A549 (cell line): ENCODE measurements at regions not wholly inside any gene's neighbourhood (a gene's known extent, or its start where the extent isn't known, plus 50 kb on each side); places are given as distances from the start of the nearest gene placed in this dataset.

Experiments used
- ATAC-seq, 2 experiments: fragments of 200-7000 bp in 1 of 2; fragments of >200 bp in 1 of 2; cut with Nextera tagmentation in 1 of 2; cut with Tn5 transposase in 1 of 2; 3 replicates each; pipeline versions ENCODE4 v1.8.0 to v1.9.1; 2018 to 2020; ENCODE audit warnings: mild to moderate bottlenecking in 1 of 2, moderate library complexity in 1 of 2
- CTCF ChIA-PET: fragments of 300-600 bp; sonication (Branson Sonifier 250); formaldehyde crosslinking; extraction: SDS; loops from one replicate; lab custom pipeline; 2021; ENCODE audit warnings: antibody characterized with exemption, inconsistent platforms; lab: Yijun Ruan, JAX
- POLR2A ChIA-PET: fragments of 350-600 bp; formaldehyde crosslinking; extraction: SDS; loops from one replicate; lab custom pipeline; 2021; ENCODE audit warnings: antibody characterized with exemption, inconsistent platforms; lab: Yijun Ruan, JAX
- DNase-seq, 2 experiments: peaks; one replicate each; pipeline versions ENCODE4 v3.0.0 to v3.0.0-alpha.2; 2011 to 2016; ENCODE audit warnings: low read depth in 1 of 2, low spot score in 1 of 2
- FAIRE-seq: peaks from 2 replicates; lab custom pipeline; 2011; peaks lifted over from hg19 to GRCh38; lab: Jason Lieb, UNC
- H3K27ac ChIP-seq, 2 experiments: fragments of >200 bp; sonication (Bioruptor Twin); formaldehyde crosslinking; 3 replicates each; pipeline ENCODE4 v1.5.1; 2016 to 2017
- H3K4me1 ChIP-seq: fragments of >200 bp; sonication (Bioruptor Twin); formaldehyde crosslinking; 3 replicates; pipeline ENCODE4 v1.6.1; 2016
- H3K4me2 ChIP-seq: fragments of >200 bp; sonication (Bioruptor Twin); formaldehyde crosslinking; 3 replicates; pipeline ENCODE4 v1.6.1; 2016
- H3K4me3 ChIP-seq: fragments of >200 bp; sonication (Bioruptor Twin); formaldehyde crosslinking; 3 replicates; pipeline ENCODE4 v1.5.1; 2016
- H3K9me3 ChIP-seq: fragments of >200 bp; sonication (Bioruptor Twin); formaldehyde crosslinking; 3 replicates; pipeline ENCODE4 v1.6.1; 2016
- CBX2 ChIP-seq: fragments of 200-600 bp; sonication (generic); IDR thresholded peaks from 2 replicates; pipeline ENCODE4 v1.6.1; 2016; ENCODE audit warnings: low read depth, mild to moderate bottlenecking, borderline replicate concordance
- CHD4 ChIP-seq: fragments of 200-600 bp; sonication (generic); IDR thresholded peaks from 2 replicates; pipeline ENCODE4 v1.6.1; 2016; ENCODE audit warnings: antibody characterized with exemption, mild to moderate bottlenecking, borderline replicate concordance
- E2F6 ChIP-seq: IDR thresholded peaks from 2 replicates; pipeline ENCODE4 v1.6.1; 2012; ENCODE audit warnings: low read depth, borderline replicate concordance
- EP300 ChIP-seq, 2 experiments: fragments of >200 bp; sonication (Bioruptor Twin); formaldehyde crosslinking; IDR thresholded peaks; 2 replicates in 1 of 2; 3 replicates in 1 of 2; pipeline ENCODE4 v1.6.1; 2016 to 2017
- FOSL2 ChIP-seq, 2 experiments: fragments of 450-650 bp in 1 of 2; fragments of >200 bp in 1 of 2; sonication (Bioruptor Twin) in 1 of 2; formaldehyde crosslinking; IDR thresholded peaks; 2 replicates each; pipeline versions ENCODE4 v1.5.0 to v1.6.1; 2016 to 2020; ENCODE audit warnings: mild to moderate bottlenecking in 1 of 2, moderate library complexity in 1 of 2
- HDAC2 ChIP-seq: fragments of 200-600 bp; sonication (generic); IDR thresholded peaks from 2 replicates; pipeline ENCODE4 v1.6.1; 2016
- HOXB5 ChIP-seq: fragments of 250-450 bp; sonication (Bioruptor Pico); IDR thresholded peaks from 2 replicates; pipeline ENCODE4 v1.5.0; 2020; ENCODE audit warnings: mild to moderate bottlenecking, moderate library complexity
- MAX ChIP-seq: IDR thresholded peaks from 2 replicates; pipeline ENCODE4 v1.6.1; 2012
- MAZ ChIP-seq: fragments of 150-350 bp; IDR thresholded peaks from 2 replicates; pipeline ENCODE4 v1.6.1; 2014; ENCODE audit warnings: antibody characterized with exemption, low read depth, low read length, borderline replicate concordance
- MYC ChIP-seq: IDR thresholded peaks from 2 replicates; pipeline ENCODE4 v1.6.1; 2012; ENCODE audit warnings: mild to moderate bottlenecking, inconsistent platforms, low read length, improper control_type of control experiment, borderline replicate concordance
- NFE2L2 ChIP-seq: fragments of 150-350 bp; conservative IDR thresholded peaks from 2 replicates; pipeline ENCODE4 v1.6.1; 2014; ENCODE audit warnings: low read length
- NPAS2 ChIP-seq: fragments of 250-450 bp; sonication (Bioruptor Pico); IDR thresholded peaks from 2 replicates; pipeline ENCODE4 v1.8.0; 2022; ENCODE audit warnings: mild to moderate bottlenecking, moderate library complexity, borderline replicate concordance
- POLR2A ChIP-seq: IDR thresholded peaks from 2 replicates; pipeline ENCODE4 v1.6.1; 2012; ENCODE audit warnings: mild to moderate bottlenecking, low read length
- POLR2AphosphoS2 ChIP-seq: conservative IDR thresholded peaks from 2 replicates; pipeline ENCODE4 v1.6.1; 2012; ENCODE audit warnings: low read length, improper control_type of control experiment, inconsistent platforms
- RAD21 ChIP-seq, 2 experiments: fragments of >200 bp in 1 of 2; sonication (Bioruptor Twin) in 1 of 2; formaldehyde crosslinking in 1 of 2; IDR thresholded peaks in 1 of 2; conservative IDR thresholded peaks in 1 of 2; 2 replicates in 1 of 2; 3 replicates in 1 of 2; pipeline ENCODE4 v1.6.1; 2012 to 2018; ENCODE audit warnings: inconsistent platforms in 1 of 2
- RARB ChIP-seq: fragments of 250-450 bp; sonication (Bioruptor Pico); IDR thresholded peaks from 2 replicates; pipeline ENCODE4 v1.8.0; 2021; ENCODE audit warnings: mild to moderate bottlenecking, moderate library complexity
- RCOR1 ChIP-seq: fragments of 150-350 bp; IDR thresholded peaks from 2 replicates; pipeline ENCODE4 v1.6.1; 2014; ENCODE audit warnings: antibody characterized with exemption, low read length, low read depth
- REST ChIP-seq: fragments of 200-600 bp; sonication (generic); IDR thresholded peaks from 2 replicates; pipeline ENCODE4 v1.6.1; 2016; ENCODE audit warnings: antibody characterized with exemption, mild to moderate bottlenecking, moderate library complexity
- RFX5 ChIP-seq: fragments of 450-650 bp; IDR thresholded peaks from 2 replicates; pipeline ENCODE4 v1.7.1; 2014; ENCODE audit warnings: antibody characterized with exemption, mild to moderate bottlenecking, moderate library complexity
- RNF2 ChIP-seq: fragments of 200-600 bp; sonication (generic); IDR thresholded peaks from 2 replicates; pipeline ENCODE4 v1.6.1; 2016; ENCODE audit warnings: low read depth, mild to moderate bottlenecking, antibody characterized with exemption, moderate library complexity, borderline replicate concordance
- TP53 ChIP-seq: fragments of 250-450 bp; sonication (Bioruptor Pico); IDR thresholded peaks from 2 replicates; pipeline ENCODE4 v1.5.0; 2021; ENCODE audit warnings: mild to moderate bottlenecking, moderate library complexity
- ZC3H11A ChIP-seq: fragments of 450-650 bp; IDR thresholded peaks from 2 replicates; pipeline ENCODE4 v1.6.1; 2014; ENCODE audit warnings: antibody characterized with exemption, mild to moderate bottlenecking
- ZFP36 ChIP-seq: fragments of 450-650 bp; IDR thresholded peaks from 2 replicates; pipeline ENCODE4 v1.6.1; 2014; ENCODE audit warnings: borderline replicate concordance; ENCODE audit not compliant: partially characterized antibody
- WGBS: methylation state at CpG from one replicate; pipeline ENCODE4 v1.1.6; 2017; ENCODE audit errors: missing lambda C conversion rate; 5-methylcytosine and 5-hydroxymethylcytosine counted together
- TF ChIP-seq, protein P1 (sequence below): fragments of 150-350 bp; IDR thresholded peaks from 2 replicates; pipeline ENCODE4 v1.6.1; 2014; ENCODE audit warnings: low read depth, mild to moderate bottlenecking, low read length
- TF ChIP-seq, protein P2 (sequence below): fragments of >200 bp; sonication (Bioruptor Twin); formaldehyde crosslinking; IDR thresholded peaks from 3 replicates; pipeline ENCODE4 v1.5.1; 2016
- TF ChIP-seq, protein P3 (sequence below): fragments of >200 bp; sonication (Bioruptor Twin); formaldehyde crosslinking; IDR thresholded peaks from 3 replicates; pipeline ENCODE4 v1.6.1; 2016

DNA sequence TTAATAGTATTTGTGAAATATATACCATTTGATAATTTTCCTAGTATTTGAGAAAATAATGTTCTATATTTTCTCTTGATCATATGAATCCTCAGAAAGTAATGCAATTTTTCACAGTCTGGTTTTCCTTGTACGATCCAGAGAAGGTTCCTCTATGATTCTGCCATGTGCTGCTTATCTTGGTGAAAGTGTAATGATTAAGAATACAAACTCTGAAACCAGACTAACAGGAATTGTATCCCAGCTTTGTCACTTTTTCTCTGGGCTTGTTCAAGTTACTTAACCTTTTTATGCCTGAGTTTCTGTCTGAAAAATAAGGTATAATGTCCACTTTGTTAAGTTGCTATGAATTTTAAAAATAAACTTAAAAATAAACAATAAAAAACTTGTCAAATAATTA lies 169.6 kb upstream of the ZNF804B start:
- Histone ChIP-seq H3K27ac (no peak overlapping the region), H3K9me3 (no peaks in the 10 kb centered on the region), H3K4me1 (no peaks in the 10 kb centered on the region), H3K4me2 (no peak overlapping the region), H3K4me3 (no peak overlapping the region)
- WGBS = 5% methylated on average over 1 of the region's 1 CpG
- ChIA-PET CTCF (no interaction called here), POLR2A (no interaction called here)
- ATAC-seq (no peak), DNase-seq (no peak), FAIRE-seq (no peak)
- TF ChIP-seq, protein P1, sequence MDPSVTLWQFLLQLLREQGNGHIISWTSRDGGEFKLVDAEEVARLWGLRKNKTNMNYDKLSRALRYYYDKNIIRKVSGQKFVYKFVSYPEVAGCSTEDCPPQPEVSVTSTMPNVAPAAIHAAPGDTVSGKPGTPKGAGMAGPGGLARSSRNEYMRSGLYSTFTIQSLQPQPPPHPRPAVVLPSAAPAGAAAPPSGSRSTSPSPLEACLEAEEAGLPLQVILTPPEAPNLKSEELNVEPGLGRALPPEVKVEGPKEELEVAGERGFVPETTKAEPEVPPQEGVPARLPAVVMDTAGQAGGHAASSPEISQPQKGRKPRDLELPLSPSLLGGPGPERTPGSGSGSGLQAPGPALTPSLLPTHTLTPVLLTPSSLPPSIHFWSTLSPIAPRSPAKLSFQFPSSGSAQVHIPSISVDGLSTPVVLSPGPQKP = no peak
- TF ChIP-seq RFX5 (no peak), EP300 (IDR thresholded peaks at IDR 0.05) (no peak), MAZ (no peak), TP53 (CRISPR knock-in tag) (no peak), HDAC2 (no peak), CHD4 (no peak), REST (no peak), HOXB5 (no peak), MAX (no peak), MYC (no peak), RNF2 (no peak), NFE2L2 (no peak), NPAS2 (no peak), RCOR1 (no peak), POLR2A (no peak), CBX2 (no peak), ZFP36 (no peak), RAD21 (conservative IDR thresholded peaks at IDR 0.05 in 1 of 2, IDR thresholded peaks at IDR 0.05 in 1 of 2) (no peak)
- TF ChIP-seq, protein P2, sequence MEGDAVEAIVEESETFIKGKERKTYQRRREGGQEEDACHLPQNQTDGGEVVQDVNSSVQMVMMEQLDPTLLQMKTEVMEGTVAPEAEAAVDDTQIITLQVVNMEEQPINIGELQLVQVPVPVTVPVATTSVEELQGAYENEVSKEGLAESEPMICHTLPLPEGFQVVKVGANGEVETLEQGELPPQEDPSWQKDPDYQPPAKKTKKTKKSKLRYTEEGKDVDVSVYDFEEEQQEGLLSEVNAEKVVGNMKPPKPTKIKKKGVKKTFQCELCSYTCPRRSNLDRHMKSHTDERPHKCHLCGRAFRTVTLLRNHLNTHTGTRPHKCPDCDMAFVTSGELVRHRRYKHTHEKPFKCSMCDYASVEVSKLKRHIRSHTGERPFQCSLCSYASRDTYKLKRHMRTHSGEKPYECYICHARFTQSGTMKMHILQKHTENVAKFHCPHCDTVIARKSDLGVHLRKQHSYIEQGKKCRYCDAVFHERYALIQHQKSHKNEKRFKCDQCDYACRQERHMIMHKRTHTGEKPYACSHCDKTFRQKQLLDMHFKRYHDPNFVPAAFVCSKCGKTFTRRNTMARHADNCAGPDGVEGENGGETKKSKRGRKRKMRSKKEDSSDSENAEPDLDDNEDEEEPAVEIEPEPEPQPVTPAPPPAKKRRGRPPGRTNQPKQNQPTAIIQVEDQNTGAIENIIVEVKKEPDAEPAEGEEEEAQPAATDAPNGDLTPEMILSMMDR = no peak

DNA sequence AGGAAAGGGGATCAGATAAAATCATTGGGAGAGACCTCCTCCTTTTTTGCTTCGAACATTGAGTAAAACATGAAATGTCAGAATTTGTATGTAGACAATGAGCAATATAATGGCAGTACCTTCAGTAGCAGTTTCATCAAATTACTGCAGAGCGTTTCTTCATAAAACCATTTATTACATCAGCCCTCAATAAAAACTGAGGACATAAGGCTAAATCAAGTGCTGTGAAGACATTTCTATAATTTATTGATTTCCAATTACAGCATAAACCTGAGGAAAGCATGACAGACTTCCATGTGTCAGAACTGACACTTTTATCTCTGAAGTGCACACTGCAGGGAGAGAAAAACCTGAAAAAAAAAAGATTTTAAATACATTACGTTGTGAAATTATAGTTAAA lies 172.6 kb upstream of the ZNF804B start:
- Histone ChIP-seq H3K27ac (no peak overlapping the region), H3K4me2 (no peak overlapping the region), H3K4me1 (no peaks in the 10 kb centered on the region), H3K9me3 (no peaks in the 10 kb centered on the region), H3K4me3 (no peak overlapping the region)
- ATAC-seq (no peak), FAIRE-seq (no peak), DNase-seq (no peak)
- POLR2A ChIA-PET = no interaction called here
- CTCF ChIA-PET = no interaction called here
- 2% methylated on average over 3 of the region's 3 CpGs for WGBS
- TF ChIP-seq, protein P2 = no peak
- TF ChIP-seq RARB (no peak), POLR2AphosphoS2 (no peak), FOSL2 (IDR thresholded peaks at IDR 0.05) (no peak), FOSL2 (CRISPR knock-in tag; IDR thresholded peaks at IDR 0.05) (no peak), NPAS2 (no peak), ZC3H11A (no peak), E2F6 (no peak), MAZ (no peak)
- TF ChIP-seq, protein P1 = no peak
- TF ChIP-seq, protein P3, sequence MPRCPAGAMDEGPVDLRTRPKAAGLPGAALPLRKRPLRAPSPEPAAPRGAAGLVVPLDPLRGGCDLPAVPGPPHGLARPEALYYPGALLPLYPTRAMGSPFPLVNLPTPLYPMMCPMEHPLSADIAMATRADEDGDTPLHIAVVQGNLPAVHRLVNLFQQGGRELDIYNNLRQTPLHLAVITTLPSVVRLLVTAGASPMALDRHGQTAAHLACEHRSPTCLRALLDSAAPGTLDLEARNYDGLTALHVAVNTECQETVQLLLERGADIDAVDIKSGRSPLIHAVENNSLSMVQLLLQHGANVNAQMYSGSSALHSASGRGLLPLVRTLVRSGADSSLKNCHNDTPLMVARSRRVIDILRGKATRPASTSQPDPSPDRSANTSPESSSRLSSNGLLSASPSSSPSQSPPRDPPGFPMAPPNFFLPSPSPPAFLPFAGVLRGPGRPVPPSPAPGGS = no peak
